Activated B cell treated with CpG ODN at 0.5 μM for 24 hours (primary cell): ENCODE measurements at regions not wholly inside any gene's neighbourhood (a gene's known extent, or its start where the extent isn't known, plus 50 kb on each side); places are given as distances from the start of the nearest gene placed in this dataset.

ENCODE experiments used
- ATAC-seq: fragments of 200-7000 bp; cut with Tn5 transposase; one replicate; pipeline ENCODE4 v1.10.0; 2021; ENCODE audit warnings: low read depth, mild to moderate bottlenecking, moderate library complexity
- CTCF ChIA-PET: fragments of 350-600 bp; sonication (Branson Sonifier 250); formaldehyde crosslinking; loops from one replicate; lab custom pipeline; 2021; ENCODE audit warnings: antibody characterized with exemption; lab: Charles Lee
- POLR2A ChIA-PET: fragments of 350-600 bp; sonication (Branson Sonifier 250); formaldehyde crosslinking; loops from one replicate; lab custom pipeline; 2021; ENCODE audit warnings: antibody characterized with exemption; lab: Charles Lee
- DNase-seq: peaks from one replicate; pipeline ENCODE4 v3.0.0; 2022
- H3K27ac Mint-ChIP-seq: one replicate; pipeline ENCODE4 v1.8.0; 2020; ENCODE audit warnings: mixed read lengths
- H3K27me3 Mint-ChIP-seq: one replicate; pipeline ENCODE4 v1.8.0; 2021; ENCODE audit warnings: mixed read lengths
- H3K36me3 Mint-ChIP-seq: one replicate; pipeline ENCODE4 v1.8.0; 2021; ENCODE audit warnings: low read depth, mixed read lengths
- H3K4me1 Mint-ChIP-seq: one replicate; pipeline ENCODE4 v1.8.0; 2021; ENCODE audit warnings: mixed read lengths
- H3K4me3 Mint-ChIP-seq: one replicate; pipeline ENCODE4 v1.8.0; 2020; ENCODE audit warnings: mild to moderate bottlenecking, mixed read lengths
- H3K9me3 Mint-ChIP-seq: one replicate; pipeline ENCODE4 v1.8.0; 2020; ENCODE audit warnings: mixed read lengths
- intact Hi-C: fragments of 100-400 bp; cut with micrococcal nuclease; formaldehyde crosslinking; loops from one replicate; pipeline ENCODE4 v1.15.1; 2024
- TF ChIP-seq, protein P1 (sequence below): fragments of 200-600 bp; IDR thresholded peaks from one replicate; pipeline ENCODE4 v1.8.0; 2022; ENCODE audit warnings: antibody characterized with exemption, mild to moderate bottlenecking

- no peaks in the 10 kb centered on the region for H3K9me3 Mint-ChIP-seq
- no peak overlapping the region for H3K4me3 Mint-ChIP-seq
- ChIA-PET POLR2A (no interaction called here), CTCF (no interaction called here)
- no peaks in the 10 kb centered on the region for H3K4me1 Mint-ChIP-seq
- no peak for DNase-seq
- H3K36me3 Mint-ChIP-seq = no peaks in the 10 kb centered on the region
- ATAC-seq = no peak
- no peak overlapping the region for H3K27ac Mint-ChIP-seq
- TF ChIP-seq, protein P1, sequence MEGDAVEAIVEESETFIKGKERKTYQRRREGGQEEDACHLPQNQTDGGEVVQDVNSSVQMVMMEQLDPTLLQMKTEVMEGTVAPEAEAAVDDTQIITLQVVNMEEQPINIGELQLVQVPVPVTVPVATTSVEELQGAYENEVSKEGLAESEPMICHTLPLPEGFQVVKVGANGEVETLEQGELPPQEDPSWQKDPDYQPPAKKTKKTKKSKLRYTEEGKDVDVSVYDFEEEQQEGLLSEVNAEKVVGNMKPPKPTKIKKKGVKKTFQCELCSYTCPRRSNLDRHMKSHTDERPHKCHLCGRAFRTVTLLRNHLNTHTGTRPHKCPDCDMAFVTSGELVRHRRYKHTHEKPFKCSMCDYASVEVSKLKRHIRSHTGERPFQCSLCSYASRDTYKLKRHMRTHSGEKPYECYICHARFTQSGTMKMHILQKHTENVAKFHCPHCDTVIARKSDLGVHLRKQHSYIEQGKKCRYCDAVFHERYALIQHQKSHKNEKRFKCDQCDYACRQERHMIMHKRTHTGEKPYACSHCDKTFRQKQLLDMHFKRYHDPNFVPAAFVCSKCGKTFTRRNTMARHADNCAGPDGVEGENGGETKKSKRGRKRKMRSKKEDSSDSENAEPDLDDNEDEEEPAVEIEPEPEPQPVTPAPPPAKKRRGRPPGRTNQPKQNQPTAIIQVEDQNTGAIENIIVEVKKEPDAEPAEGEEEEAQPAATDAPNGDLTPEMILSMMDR = no peak
- H3K27me3 Mint-ChIP-seq = no peaks in the 10 kb centered on the region
- intact Hi-C loops = no loop called here
Observed at GRCh38 chr11:19642185-19643158, 70.2 kb upstream of the NAV2 start.

DNA sequence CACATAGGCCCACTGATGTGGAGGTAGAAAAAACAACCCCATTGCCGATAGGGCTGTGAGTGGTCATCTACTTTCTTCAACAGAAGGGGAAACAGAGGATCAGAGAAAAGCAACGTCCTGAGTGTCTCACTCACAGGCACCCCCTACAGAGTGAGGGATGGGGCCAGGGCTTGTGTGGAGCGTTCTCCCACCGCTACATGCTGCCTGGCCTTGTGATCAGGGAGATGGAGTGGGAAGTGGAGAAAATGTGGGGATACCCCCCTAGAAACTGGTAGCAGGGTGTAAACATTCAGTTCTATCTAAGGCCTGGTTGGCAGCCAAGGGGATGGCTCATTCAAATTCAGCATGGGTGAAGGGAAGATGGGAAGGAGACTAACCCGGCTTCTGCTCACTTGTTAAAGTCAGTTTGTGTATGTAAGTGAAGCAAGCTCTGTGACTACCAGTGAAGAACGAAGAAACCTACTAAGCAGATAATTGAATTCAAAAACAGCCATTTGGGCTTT is 73.0 kb upstream of the NAV2 start:
- no peaks in the 10 kb centered on the region for H3K27me3 Mint-ChIP-seq
- TF ChIP-seq, protein P1 = no peak
- H3K4me1 Mint-ChIP-seq = no peaks in the 10 kb centered on the region
- POLR2A ChIA-PET = no interaction called here
- H3K4me3 Mint-ChIP-seq = no peak overlapping the region
- DNase-seq (no peak), ATAC-seq (no peak)
- peaks cover 2% of the 10 kb centered on the region for H3K9me3 Mint-ChIP-seq
- H3K27ac Mint-ChIP-seq = no peak overlapping the region
- intact Hi-C loops = no loop called here
- H3K36me3 Mint-ChIP-seq = no peaks in the 10 kb centered on the region
- CTCF ChIA-PET = no interaction called here

- ATAC-seq (no peak), DNase-seq (no peak)
- Mint-ChIP-seq H3K27me3 (peaks cover 3% of the 10 kb centered on the region), H3K36me3 (no peaks in the 10 kb centered on the region), H3K4me1 (no peaks in the 10 kb centered on the region), H3K27ac (no peak overlapping the region), H3K9me3 (peaks cover 2% of the 10 kb centered on the region), H3K4me3 (no peak overlapping the region)
- CTCF ChIA-PET = no interaction called here
- POLR2A ChIA-PET = no interaction called here
- TF ChIP-seq, protein P1 = no peak
- intact Hi-C loops = no loop called here
Observed at GRCh38 chr11:19635332-19635731, 77.3 kb upstream of the NAV2 start.

GRCh38 chr11:19633276-19633675 is 79.4 kb upstream of the NAV2 start:
- no peak overlapping the region for H3K27ac Mint-ChIP-seq
- no peak overlapping the region for H3K4me3 Mint-ChIP-seq
- H3K4me1 Mint-ChIP-seq = no peaks in the 10 kb centered on the region
- intact Hi-C loops = no loop called here
- no peak for ATAC-seq
- H3K27me3 Mint-ChIP-seq = peaks cover 6% of the 10 kb centered on the region
- ChIA-PET CTCF (no interaction called here), POLR2A (no interaction called here)
- H3K36me3 Mint-ChIP-seq = no peaks in the 10 kb centered on the region
- DNase-seq = no peak
- H3K9me3 Mint-ChIP-seq = peaks cover 6% of the 10 kb centered on the region
- TF ChIP-seq, protein P1 = no peak

DNA sequence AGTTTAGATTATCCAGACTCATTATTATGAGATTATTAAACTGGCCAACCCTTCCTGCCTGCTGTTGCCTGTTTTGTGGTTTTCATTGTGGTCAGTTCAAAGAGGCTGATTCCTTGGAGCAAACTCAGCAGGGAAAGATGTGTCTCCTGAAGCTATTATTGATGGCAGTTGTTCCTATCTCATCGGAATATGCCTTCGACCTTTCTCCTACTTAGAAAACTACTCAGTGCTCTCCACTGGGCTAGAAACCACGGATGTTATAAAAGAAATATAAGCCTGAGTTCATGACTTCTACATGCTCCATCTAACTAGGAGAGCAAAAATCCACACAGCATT is 80.2 kb upstream of the NAV2 start:
- ChIA-PET CTCF (no interaction called here), POLR2A (no interaction called here)
- Mint-ChIP-seq H3K9me3 (peaks cover 6% of the 10 kb centered on the region), H3K4me1 (no peaks in the 10 kb centered on the region), H3K27ac (no peak overlapping the region), H3K36me3 (no peaks in the 10 kb centered on the region), H3K27me3 (peaks cover 6% of the 10 kb centered on the region), H3K4me3 (no peak overlapping the region)
- TF ChIP-seq, protein P1 = no peak
- no peak for ATAC-seq
- no peak for DNase-seq
- intact Hi-C loops = no loop called here
